GM23338 (cell line): ENCODE measurements at regions not wholly inside any gene's neighbourhood (a gene's known extent, or its start where the extent isn't known, plus 50 kb on each side); places are given as distances from the start of the nearest gene placed in this dataset.
"Not testable (repeated sequence)": the region's sequence is repeated elsewhere in the genome, so short reads cannot be mapped to it uniquely, and the experiment has no call there.

Experiments used
- ATAC-seq: fragments of 200-7000 bp; cut with Tn5 transposase; 3 replicates; pipeline ENCODE4 v1.9.1; 2020
- DNase-seq: peaks from one replicate; pipeline ENCODE4 v3.0.0-alpha.2; 2015; ENCODE audit warnings: low spot score
- H2AFZ ChIP-seq: fragments of 200-600 bp; sonication (generic); 2 replicates; pipeline ENCODE4 v1.8.0; 2016; ENCODE audit warnings: antibody characterized with exemption, mild to moderate bottlenecking, moderate library complexity
- H3F3A ChIP-seq: fragments of 200-600 bp; sonication (generic); replicated peaks from 2 replicates; pipeline ENCODE4 v1.8.0; 2017; ENCODE audit warnings: antibody characterized with exemption, mixed run types, low read depth
- H3K27ac ChIP-seq: fragments of 200-600 bp; sonication (generic); 2 replicates; pipeline ENCODE4 v1.6.1; 2016; ENCODE audit warnings: low read depth
- H3K27me3 ChIP-seq: fragments of 200-600 bp; sonication (generic); 2 replicates; pipeline ENCODE4 v1.8.0; 2016; ENCODE audit warnings: mild to moderate bottlenecking, mixed run types, moderate library complexity; ENCODE audit not compliant: insufficient read depth
- H3K36me3 ChIP-seq: fragments of 200-600 bp; sonication (generic); 2 replicates; pipeline ENCODE4 v1.8.0; 2016; ENCODE audit warnings: mild to moderate bottlenecking; ENCODE audit not compliant: insufficient read depth
- H3K4me1 ChIP-seq: fragments of 200-600 bp; sonication (generic); 2 replicates; pipeline ENCODE4 v1.8.0; 2016; ENCODE audit warnings: mild to moderate bottlenecking, moderate library complexity; ENCODE audit not compliant: insufficient read depth
- H3K4me2 ChIP-seq: fragments of 200-600 bp; sonication (generic); 2 replicates; pipeline ENCODE4 v1.7.1; 2017; ENCODE audit warnings: mixed run types
- H3K4me3 ChIP-seq: fragments of 200-600 bp; sonication (generic); 2 replicates; pipeline ENCODE4 v1.6.1; 2016; ENCODE audit warnings: mixed run types
- H3K79me2 ChIP-seq: fragments of 200-600 bp; sonication (generic); replicated peaks from 2 replicates; pipeline ENCODE4 v1.8.0; 2017; ENCODE audit warnings: mild to moderate bottlenecking; ENCODE audit not compliant: insufficient read depth
- H3K9me2 ChIP-seq: fragments of 200-600 bp; sonication (generic); 2 replicates; pipeline ENCODE4 v1.8.0; 2017; ENCODE audit not compliant: insufficient read depth
- H4K20me1 ChIP-seq: fragments of 200-600 bp; sonication (generic); replicated peaks from 2 replicates; pipeline ENCODE4 v1.8.0; 2017; ENCODE audit warnings: mild to moderate bottlenecking; ENCODE audit not compliant: insufficient read depth
- H3K27ac Mint-ChIP-seq: 2 replicates; pipeline ENCODE4 v1.8.0; 2020; ENCODE audit warnings: inconsistent platforms, mild to moderate bottlenecking, moderate library complexity, mixed read lengths
- H3K27me3 Mint-ChIP-seq: 3 replicates; pipeline ENCODE4 v1.8.0; 2022; ENCODE audit warnings: low read depth, mild to moderate bottlenecking, moderate library complexity, mixed read lengths, inconsistent platforms; ENCODE audit not compliant: insufficient read depth, poor library complexity
- H3K36me3 Mint-ChIP-seq: 3 replicates; pipeline ENCODE4 v1.8.0; 2021; ENCODE audit warnings: low read depth, mild to moderate bottlenecking, inconsistent platforms, moderate library complexity, mixed read lengths
- H3K4me1 Mint-ChIP-seq: 3 replicates; pipeline ENCODE4 v1.8.0; 2020; ENCODE audit warnings: mild to moderate bottlenecking, inconsistent platforms, mixed read lengths
- H3K4me3 Mint-ChIP-seq: 3 replicates; pipeline ENCODE4 v1.8.0; 2021; ENCODE audit warnings: moderate library complexity, mild to moderate bottlenecking, inconsistent platforms, mixed read lengths
- H3K9me3 Mint-ChIP-seq: 3 replicates; pipeline ENCODE4 v1.8.0; 2020; ENCODE audit warnings: moderate library complexity, mild to moderate bottlenecking, inconsistent platforms, mixed read lengths
- CREB1 ChIP-seq: fragments of 250-450 bp; sonication (Bioruptor Pico); IDR thresholded peaks from 2 replicates; pipeline ENCODE4 v1.5.0; 2020; ENCODE audit warnings: low read depth, mild to moderate bottlenecking, moderate library complexity
- STAT1 ChIP-seq: IDR thresholded peaks from one replicate; pipeline ENCODE4 v1.6.1; 2016; ENCODE audit warnings: antibody characterized with exemption; ENCODE audit not compliant: unreplicated experiment
- ZNF331 ChIP-seq: fragments of 250-450 bp; sonication (Bioruptor Pico); IDR thresholded peaks from 2 replicates; pipeline ENCODE4 v1.5.0; 2020; ENCODE audit warnings: low read depth, mild to moderate bottlenecking, moderate library complexity
- TF ChIP-seq, protein P1 (sequence below), 2 experiments: fragments of 200-600 bp in 1 of 2; sonication (generic) in 1 of 2; conservative IDR thresholded peaks; 2 replicates each; pipeline versions ENCODE4 v1.5.1 to v1.6.1; 2016 to 2017; ENCODE audit warnings: antibody characterized with exemption in 2 of 2, low read depth in 2 of 2, mild to moderate bottlenecking in 2 of 2, moderate library complexity in 1 of 2
- TF ChIP-seq, protein P2 (sequence below): IDR thresholded peaks from 2 replicates; pipeline ENCODE4 v1.6.1; 2016; ENCODE audit warnings: antibody characterized with exemption
- TF ChIP-seq, protein P3 (sequence below): fragments of 250-450 bp; sonication (Bioruptor Pico); IDR thresholded peaks from 2 replicates; pipeline ENCODE4 v1.5.0; 2020; ENCODE audit warnings: mild to moderate bottlenecking, moderate library complexity

DNA sequence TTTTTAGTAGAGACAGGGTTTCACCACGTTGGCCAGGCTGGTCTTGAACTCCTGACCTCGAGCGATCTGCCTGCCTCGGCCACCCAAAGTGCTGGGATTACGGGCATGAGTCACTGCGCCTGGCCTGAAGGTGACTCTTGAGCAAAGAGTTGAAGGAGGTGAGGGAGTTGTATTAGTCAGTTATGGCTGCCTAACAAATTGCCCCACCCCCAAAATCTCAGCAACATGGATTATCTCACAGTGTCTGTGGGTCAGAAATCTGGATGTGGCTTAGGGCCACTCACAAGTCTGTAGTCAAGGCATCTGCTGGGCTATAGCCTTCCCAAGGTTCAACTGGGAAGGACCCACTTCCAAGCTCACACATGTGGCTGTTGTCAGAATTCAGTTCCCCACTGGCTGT, 52.8 kb upstream of the ADGRE5 start:
- Histone ChIP-seq H4K20me1 (no peaks in the 10 kb centered on the region), H3K4me1 (no peaks in the 10 kb centered on the region), H3K4me2 (no peak overlapping the region), H3K27ac (no peak overlapping the region), H3K79me2 (no peaks in the 10 kb centered on the region), H2AFZ (no peak overlapping the region), H3K9me2 (no peaks in the 10 kb centered on the region), H3F3A (no peaks in the 10 kb centered on the region), H3K36me3 (no peaks in the 10 kb centered on the region), H3K27me3 (no peaks in the 10 kb centered on the region), H3K4me3 (no peak overlapping the region)
- Mint-ChIP-seq H3K27me3 (peaks cover 2% of the 10 kb centered on the region), H3K27ac (no peak overlapping the region), H3K9me3 (no peaks in the 10 kb centered on the region; the same call in 2 of the 3 replicates), H3K36me3 (no peaks in the 10 kb centered on the region), H3K4me1 (peaks cover 7% of the 10 kb centered on the region; the same call in 1 of the 3 replicates), H3K4me3 (no peak overlapping the region)
- TF ChIP-seq STAT1: no peak
- TF ChIP-seq, protein P1, sequence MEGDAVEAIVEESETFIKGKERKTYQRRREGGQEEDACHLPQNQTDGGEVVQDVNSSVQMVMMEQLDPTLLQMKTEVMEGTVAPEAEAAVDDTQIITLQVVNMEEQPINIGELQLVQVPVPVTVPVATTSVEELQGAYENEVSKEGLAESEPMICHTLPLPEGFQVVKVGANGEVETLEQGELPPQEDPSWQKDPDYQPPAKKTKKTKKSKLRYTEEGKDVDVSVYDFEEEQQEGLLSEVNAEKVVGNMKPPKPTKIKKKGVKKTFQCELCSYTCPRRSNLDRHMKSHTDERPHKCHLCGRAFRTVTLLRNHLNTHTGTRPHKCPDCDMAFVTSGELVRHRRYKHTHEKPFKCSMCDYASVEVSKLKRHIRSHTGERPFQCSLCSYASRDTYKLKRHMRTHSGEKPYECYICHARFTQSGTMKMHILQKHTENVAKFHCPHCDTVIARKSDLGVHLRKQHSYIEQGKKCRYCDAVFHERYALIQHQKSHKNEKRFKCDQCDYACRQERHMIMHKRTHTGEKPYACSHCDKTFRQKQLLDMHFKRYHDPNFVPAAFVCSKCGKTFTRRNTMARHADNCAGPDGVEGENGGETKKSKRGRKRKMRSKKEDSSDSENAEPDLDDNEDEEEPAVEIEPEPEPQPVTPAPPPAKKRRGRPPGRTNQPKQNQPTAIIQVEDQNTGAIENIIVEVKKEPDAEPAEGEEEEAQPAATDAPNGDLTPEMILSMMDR (conservative IDR thresholded peaks at IDR 0.05; ENCODE audit: low read depth in 2 of 2): no peak
- TF ChIP-seq, protein P2, sequence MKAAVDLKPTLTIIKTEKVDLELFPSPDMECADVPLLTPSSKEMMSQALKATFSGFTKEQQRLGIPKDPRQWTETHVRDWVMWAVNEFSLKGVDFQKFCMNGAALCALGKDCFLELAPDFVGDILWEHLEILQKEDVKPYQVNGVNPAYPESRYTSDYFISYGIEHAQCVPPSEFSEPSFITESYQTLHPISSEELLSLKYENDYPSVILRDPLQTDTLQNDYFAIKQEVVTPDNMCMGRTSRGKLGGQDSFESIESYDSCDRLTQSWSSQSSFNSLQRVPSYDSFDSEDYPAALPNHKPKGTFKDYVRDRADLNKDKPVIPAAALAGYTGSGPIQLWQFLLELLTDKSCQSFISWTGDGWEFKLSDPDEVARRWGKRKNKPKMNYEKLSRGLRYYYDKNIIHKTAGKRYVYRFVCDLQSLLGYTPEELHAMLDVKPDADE: no peak
- TF ChIP-seq CREB1 (CRISPR knock-in tag): no peak
- no peak for TF ChIP-seq ZNF331 (CRISPR knock-in tag)
- TF ChIP-seq, protein P3, sequence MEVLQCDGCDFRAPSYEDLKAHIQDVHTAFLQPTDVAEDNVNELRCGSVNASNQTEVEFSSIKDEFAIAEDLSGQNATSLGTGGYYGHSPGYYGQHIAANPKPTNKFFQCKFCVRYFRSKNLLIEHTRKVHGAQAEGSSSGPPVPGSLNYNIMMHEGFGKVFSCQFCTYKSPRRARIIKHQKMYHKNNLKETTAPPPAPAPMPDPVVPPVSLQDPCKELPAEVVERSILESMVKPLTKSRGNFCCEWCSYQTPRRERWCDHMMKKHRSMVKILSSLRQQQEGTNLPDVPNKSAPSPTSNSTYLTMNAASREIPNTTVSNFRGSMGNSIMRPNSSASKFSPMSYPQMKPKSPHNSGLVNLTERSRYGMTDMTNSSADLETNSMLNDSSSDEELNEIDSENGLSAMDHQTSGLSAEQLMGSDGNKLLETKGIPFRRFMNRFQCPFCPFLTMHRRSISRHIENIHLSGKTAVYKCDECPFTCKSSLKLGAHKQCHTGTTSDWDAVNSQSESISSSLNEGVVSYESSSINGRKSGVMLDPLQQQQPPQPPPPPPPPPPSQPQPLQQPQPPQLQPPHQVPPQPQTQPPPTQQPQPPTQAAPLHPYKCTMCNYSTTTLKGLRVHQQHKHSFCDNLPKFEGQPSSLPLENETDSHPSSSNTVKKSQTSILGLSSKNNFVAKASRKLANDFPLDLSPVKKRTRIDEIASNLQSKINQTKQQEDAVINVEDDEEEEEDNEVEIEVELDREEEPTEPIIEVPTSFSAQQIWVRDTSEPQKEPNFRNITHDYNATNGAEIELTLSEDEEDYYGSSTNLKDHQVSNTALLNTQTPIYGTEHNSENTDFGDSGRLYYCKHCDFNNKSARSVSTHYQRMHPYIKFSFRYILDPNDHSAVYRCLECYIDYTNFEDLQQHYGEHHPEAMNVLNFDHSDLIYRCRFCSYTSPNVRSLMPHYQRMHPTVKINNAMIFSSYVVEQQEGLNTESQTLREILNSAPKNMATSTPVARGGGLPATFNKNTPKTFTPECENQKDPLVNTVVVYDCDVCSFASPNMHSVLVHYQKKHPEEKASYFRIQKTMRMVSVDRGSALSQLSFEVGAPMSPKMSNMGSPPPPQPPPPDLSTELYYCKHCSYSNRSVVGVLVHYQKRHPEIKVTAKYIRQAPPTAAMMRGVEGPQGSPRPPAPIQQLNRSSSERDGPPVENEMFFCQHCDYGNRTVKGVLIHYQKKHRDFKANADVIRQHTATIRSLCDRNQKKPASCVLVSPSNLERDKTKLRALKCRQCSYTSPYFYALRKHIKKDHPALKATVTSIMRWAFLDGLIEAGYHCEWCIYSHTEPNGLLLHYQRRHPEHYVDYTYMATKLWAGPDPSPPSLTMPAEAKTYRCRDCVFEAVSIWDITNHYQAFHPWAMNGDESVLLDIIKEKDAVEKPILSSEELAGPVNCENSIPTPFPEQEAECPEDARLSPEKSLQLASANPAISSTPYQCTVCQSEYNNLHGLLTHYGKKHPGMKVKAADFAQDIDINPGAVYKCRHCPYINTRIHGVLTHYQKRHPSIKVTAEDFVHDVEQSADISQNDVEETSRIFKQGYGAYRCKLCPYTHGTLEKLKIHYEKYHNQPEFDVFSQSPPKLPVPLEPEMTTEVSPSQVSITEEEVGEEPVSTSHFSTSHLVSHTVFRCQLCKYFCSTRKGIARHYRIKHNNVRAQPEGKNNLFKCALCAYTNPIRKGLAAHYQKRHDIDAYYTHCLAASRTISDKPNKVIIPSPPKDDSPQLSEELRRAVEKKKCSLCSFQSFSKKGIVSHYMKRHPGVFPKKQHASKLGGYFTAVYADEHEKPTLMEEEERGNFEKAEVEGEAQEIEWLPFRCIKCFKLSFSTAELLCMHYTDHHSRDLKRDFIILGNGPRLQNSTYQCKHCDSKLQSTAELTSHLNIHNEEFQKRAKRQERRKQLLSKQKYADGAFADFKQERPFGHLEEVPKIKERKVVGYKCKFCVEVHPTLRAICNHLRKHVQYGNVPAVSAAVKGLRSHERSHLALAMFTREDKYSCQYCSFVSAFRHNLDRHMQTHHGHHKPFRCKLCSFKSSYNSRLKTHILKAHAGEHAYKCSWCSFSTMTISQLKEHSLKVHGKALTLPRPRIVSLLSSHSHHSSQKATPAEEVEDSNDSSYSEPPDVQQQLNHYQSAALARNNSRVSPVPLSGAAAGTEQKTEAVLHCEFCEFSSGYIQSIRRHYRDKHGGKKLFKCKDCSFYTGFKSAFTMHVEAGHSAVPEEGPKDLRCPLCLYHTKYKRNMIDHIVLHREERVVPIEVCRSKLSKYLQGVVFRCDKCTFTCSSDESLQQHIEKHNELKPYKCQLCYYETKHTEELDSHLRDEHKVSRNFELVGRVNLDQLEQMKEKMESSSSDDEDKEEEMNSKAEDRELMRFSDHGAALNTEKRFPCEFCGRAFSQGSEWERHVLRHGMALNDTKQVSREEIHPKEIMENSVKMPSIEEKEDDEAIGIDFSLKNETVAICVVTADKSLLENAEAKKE: no peak
- no peak for ATAC-seq
- no peak for DNase-seq

DNA sequence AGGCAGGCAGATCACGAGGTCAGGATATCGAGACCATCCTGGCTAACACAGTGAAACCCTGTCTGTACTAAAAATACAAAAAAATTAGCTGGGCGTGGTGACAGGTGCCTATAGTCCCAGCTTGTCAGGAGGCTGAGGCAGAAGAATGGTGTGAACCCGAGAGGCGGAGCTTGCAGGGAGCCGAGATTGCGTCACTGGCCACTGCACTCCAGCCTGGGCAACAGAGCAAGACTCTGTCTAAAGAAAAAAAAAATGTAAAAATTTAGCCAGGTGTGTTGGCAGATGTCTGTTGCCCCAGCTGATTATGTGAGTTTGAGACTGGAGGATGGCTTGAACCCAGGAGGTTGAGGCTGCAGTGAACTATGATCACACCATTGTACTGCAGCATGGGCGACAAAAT, 54.2 kb upstream of the ADGRE5 start:
- H2AFZ ChIP-seq, H3K4me1 ChIP-seq, H3K27me3 Mint-ChIP-seq, H3K27ac Mint-ChIP-seq, H4K20me1 ChIP-seq, H3K9me3 Mint-ChIP-seq, H3F3A ChIP-seq, H3K4me1 Mint-ChIP-seq, H3K4me3 Mint-ChIP-seq, H3K36me3 Mint-ChIP-seq, ATAC-seq, H3K4me2 ChIP-seq, DNase-seq, H3K27me3 ChIP-seq, H3K79me2 ChIP-seq, H3K4me3 ChIP-seq, H3K36me3 ChIP-seq, H3K9me2 ChIP-seq, H3K27ac ChIP-seq: not testable (repeated sequence)
